NK-92 treated with Interleukin-12 subunit alpha and Interleukin-12 subunit beta, amount 100 ng/mL, for 24 hours (cell line): ENCODE measurements at regions not wholly inside any gene's neighbourhood (a gene's known extent, or its start where the extent isn't known, plus 50 kb on each side); places are given as distances from the start of the nearest gene placed in this dataset.

Source experiments
- DNase-seq: peaks from one replicate; lab custom pipeline; 2025; lab: John Stamatoyannopoulos, UW

DNA sequence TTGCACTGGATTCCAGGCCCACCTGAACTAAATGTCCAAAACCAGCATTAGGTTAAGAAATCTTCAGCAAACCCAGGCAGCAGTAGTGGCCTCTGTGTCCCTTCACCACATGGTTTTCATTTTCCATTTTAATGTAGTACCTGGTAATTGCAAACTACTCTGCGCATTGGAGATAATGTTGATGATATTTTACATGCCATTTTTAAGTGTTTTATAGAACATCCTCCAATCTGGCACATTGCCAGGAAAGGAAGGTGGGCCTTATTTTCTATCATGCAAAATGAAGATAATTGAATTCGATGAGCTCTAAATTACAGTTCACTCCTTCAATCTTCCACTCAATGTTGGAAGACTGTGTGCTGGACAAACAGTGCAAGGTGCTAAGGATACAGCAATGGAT is 89.5 kb downstream of the ZC3H11B start:
- DNase-seq, result no peak

- DNase-seq, result no peak
Observed at GRCh38 chr1:219521325-219521724, 91.6 kb downstream of the ZC3H11B start.

GRCh38 chr1:219520241-219520640 is 92.7 kb downstream of the ZC3H11B start:
- DNase-seq, result no peak

GRCh38 chr1:219518907-219519248 is 94.0 kb downstream of the ZC3H11B start:
- no peak for DNase-seq

- DNase-seq, result no peak
Observed at GRCh38 chr1:219518168-219518906, 94.6 kb downstream of the ZC3H11B start.

- DNase-seq, result no peak
Observed at GRCh38 chr1:219517031-219517430, 95.9 kb downstream of the ZC3H11B start.

DNA sequence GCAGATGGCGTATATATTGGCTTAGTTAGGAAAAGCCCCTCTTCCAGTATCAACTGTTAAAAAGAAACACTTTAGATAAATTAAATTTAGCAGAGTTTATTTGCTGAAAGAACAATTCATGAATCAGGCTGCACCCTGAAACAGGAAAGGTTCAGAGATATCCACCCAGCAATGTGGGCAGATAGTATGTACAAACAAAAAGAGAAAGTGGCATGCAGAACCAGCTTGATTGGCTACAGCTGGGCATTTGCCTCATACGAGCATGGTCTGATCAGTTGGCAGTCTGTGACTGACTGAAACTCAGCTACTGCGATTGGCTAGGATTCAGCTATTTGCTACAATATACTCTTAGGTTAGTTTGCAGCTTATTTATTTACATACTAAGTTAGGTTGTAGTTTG is 98.2 kb downstream of the ZC3H11B start:
- DNase-seq, result no peak

DNA sequence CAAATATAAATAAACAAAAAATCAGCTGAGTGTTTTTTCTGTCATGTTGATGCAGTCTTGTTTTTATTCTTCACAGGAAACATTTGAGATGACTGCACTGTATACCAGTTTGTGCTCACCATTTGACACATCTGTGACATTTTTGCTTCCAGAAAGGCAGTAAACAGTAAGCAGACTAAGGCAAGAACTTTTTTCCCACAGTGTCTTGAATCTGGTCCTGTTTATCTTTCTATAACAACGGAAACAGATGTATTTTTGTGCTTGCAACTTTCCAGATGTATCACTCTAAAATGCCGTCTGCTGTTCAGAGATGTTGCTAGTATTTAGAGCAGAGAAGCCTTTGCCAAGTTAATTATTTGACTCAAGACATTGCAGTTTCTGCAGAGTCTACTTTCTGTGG is 105.5 kb downstream of the ZC3H11B start:
- no peak for DNase-seq

DNA sequence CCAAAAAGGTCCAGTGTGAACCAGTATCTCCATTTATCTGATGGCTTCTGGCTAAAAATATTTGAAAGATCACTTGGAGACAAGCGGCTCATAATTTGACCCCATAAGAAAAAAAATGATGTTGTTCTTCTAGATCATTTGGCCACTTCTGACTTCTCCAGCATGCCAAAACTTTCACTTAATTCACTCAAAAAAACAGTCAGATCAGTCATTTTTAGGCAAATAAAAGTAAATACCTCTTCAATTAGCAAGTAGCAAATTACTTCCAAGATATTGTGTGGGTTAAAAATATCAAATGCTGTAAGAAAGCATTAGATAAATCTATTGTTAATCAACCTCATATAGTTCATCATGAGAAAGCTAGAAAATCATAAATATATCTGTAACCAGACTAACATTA is 106.0 kb downstream of the ZC3H11B start:
- no peak for DNase-seq

DNA sequence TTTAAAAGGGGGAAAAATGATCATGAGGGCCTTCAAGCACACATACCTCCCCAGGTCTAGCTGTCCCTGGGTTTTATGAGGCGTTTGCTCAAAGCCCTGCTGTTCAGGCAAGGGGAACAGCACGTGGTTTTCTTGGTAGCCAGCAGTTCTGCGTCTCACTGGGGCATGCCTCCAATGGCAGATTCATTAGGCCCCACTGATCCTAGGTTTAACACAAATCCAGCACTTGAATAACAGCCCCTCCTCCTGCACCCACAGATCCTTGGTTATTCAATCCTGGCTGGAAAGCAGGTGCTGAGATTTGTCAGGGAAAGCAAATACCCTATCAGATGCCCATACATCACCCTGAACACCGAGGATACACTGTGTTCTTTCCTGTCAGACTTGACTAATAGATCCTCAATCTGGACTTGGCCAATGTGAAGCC is 106.4 kb downstream of the ZC3H11B start:
- no peak for DNase-seq

DNA sequence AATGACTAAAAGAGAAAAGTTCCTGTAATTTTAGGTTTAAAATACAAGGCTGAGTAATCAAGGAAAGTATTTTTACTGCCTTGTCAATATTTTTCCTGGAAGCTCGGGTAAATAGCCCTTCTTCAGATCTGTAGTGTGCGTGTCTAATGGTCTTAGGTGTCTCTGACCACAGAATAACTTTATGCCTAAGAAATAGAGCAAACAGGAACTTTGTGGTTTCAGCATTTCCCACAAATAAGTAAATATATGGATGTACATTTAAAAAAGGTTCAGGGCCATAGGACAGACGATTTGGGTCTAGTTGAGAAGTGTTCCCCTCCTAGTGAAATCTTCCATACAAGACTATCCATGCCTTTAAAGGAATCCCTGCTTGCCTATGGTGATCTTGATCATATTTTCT is 107.0 kb downstream of the ZC3H11B start:
- DNase-seq, result no peak

GRCh38 chr1:219503604-219504003 is 109.3 kb downstream of the ZC3H11B start:
- no peak for DNase-seq

DNA sequence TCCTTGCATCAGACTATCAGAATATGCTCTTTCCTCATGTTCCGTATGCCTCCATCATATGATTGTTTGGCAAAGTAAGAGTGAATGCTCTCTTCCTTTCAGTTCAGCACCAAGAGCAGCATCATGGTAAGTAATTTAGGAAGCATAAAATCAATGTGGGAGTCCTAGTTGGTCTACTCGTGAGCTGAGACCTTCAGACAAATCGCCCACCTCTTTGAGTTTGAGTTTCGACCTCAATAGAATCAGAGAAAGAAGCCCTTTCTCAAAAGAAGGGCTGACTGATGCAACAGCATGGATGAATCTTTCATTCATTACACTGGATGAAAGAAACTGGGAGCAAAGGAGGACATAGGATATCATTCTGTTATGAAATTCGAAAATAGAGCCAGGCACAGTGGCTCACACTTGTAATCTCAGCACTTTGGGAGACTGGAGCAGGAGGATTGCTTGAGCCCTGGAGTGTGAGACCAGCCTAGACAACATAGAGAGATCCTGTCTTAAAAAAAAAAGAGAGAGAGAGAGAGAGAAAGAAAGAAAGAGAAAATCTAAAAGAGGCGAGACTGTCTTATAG is 112.5 kb downstream of the ZC3H11B start:
- no peak for DNase-seq

DNA sequence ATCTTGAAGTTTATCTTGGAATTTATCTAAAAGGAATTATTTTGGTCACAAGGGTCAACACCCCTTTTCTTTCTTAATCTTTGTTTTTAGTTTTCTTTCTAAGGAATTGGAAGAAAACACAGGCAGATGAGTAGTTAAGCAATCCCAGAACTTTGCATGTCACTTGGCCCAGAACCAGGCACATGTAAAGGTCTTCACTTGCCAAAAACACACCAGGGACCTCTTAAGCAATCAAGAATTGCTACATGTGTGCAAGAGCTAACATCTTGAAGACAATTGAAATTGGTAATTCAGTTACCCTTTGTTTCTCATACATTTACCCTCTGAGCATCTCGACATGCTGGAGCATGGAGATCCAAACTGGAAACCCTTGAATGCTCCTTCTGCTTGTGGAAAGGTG is 114.2 kb downstream of the ZC3H11B start:
- DNase-seq, result no peak

GRCh38 chr1:219495737-219496408 is 117.0 kb downstream of the ZC3H11B start:
- DNase-seq, result no peak

DNA sequence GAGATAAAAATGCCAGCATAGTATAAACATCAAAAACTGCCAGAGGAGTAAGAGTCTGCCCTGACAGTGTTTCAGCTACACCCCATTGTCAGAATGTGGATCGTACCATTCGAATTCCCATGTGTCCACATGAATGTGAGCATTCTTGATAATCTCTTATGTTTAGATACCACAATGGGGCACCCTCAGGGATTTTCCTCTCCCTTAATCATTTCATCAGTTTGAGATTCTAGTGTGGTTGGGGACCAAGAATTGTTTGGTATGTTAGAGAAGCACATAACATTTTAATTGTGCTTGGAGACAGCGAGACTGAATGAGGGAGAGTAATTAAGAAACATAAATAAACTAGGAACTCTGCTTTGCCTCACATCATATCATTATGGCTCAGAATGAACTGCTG is 120.2 kb downstream of the ZC3H11B start:
- no peak for DNase-seq

DNA sequence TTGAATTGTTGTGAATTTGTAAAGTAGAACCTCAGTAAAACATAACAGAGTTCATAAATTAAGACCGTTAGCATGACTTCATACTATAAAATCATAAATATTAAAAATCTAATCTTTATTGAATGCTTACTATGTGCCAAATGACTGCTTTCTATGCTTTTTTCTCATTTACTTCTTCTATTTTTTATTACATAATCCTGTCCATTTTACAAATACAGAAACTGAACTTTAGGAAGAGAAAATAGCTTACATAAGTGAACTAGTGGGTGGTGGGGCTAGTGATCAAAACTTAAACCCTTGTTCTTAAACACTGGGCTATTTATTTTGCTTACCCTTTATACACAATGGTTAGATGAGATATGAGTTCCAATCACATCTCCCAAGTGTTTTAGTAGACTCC is 122.3 kb downstream of the ZC3H11B start:
- no peak for DNase-seq

DNA sequence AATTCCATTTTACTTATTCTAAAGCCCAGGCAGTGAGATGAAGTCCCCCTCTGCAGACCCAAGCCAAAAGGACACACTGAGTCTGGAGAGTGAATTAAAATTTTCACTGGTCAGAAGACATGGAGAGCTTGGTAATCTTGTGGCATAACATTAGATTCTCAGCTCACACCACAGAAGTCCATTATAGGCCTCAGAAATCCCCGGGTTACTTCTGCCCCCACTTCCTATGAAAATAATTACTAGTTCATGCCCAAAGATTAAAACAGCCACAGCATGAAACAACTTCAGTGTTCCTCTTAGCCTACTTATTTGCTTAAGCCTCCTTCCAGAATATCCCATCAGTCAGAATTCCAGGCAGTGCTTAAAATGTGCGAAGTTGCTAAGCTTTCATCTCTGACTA is 123.3 kb downstream of the ZC3H11B start:
- DNase-seq, result no peak

DNA sequence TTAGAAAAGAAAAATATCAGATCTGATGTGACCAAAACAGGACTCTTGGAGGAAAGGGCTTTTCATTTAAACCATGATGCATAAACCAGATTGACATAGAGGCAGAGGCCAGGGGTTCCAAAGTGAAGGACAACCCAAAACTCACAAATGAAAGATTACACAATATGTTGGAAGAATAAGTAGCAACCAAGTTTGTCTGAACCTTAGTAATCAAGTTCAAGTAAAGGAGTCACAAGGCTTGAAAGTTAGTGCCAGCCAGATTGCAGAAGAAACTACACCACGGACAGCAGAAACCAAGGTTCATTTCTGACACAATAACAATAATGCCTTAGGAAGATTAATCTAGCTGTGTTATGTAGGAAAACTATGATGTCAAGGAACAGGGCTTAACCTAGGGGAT is 124.6 kb downstream of the ZC3H11B start:
- no peak for DNase-seq

- DNase-seq, result no peak
Observed at GRCh38 chr1:219483530-219483929, 129.4 kb downstream of the ZC3H11B start.

DNA sequence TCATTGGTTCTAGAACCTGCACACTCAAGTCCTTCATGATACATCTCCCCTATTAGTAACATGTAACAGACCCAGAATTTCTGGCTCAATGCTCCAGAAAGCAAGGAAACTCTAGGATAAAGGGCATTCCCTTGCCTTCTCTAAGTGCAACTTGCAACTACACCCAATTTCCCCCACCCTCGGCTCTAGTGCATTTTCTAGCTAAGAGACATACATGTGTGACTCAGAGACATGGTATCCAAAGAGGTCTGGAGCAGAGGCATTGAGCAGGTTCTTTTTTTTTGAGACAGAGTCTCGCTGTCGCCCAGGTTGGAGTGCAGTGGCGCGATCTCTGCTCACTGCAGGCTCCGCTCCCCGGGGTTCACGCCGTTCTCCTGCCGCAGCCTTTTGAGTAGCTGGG is 132.9 kb downstream of the ZC3H11B start:
- no peak for DNase-seq

GRCh38 chr1:219478811-219479210 is 134.1 kb downstream of the ZC3H11B start:
- no peak for DNase-seq

GRCh38 chr1:219477861-219478260 is 135.0 kb downstream of the ZC3H11B start:
- no peak for DNase-seq

DNA sequence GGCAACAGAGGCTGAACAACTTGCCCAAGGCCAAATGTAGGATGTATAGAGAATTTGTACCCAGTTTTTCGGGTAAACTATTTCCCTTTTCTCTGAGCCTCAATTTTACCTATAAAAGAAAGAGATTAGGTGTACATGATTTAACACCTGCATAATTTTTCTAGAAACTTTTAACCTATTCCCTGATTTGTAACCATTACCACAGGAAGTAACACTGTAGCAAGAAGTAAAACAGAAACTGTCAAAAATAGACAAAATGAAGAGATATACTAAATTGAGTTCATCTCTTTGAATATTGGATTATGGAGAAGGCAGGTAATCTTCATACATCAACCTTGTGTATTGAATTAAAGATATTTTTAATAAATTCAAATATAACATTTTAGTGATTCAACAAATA is 136.2 kb downstream of the ZC3H11B start:
- DNase-seq, result no peak
